DMS 273 (cell line): ENCODE measurements at regions not wholly inside any gene's neighbourhood (a gene's known extent, or its start where the extent isn't known, plus 50 kb on each side); places are given as distances from the start of the nearest gene placed in this dataset.

Experiments
- DNase-seq: peaks from one replicate; lab custom pipeline; 2025; ENCODE audit not compliant: unreplicated experiment; lab: John Stamatoyannopoulos, UW

DNA sequence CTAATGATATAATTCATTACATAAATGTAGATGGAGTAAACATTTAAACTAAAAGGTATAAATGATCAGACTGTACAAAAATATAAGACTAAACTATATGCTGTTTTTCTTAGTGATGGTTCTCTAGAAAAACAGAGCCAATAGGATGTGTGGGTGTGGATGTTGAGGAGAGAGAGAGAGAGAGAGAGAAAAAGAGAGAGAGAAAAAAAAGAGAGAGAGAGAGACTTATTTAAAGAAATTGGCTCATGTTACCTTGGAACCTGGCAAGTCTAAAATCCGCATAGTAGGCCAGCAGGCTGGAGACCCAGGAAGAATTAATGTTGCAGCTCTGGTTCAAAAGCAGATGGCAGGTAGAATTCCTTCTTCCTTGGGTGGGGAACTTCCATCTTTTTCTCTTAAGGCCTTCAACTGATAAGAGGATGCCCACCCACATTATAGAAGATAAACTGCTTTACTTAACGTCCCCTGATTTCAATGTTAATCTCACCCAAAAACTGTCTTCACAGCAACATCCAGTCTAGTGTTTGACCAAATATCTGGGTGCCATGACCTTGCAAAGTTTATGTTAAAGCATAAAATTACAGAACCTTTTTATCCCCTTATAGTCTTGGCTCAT lies 74.3 kb upstream of the KCNJ15 start:
- no peak for DNase-seq

DNA sequence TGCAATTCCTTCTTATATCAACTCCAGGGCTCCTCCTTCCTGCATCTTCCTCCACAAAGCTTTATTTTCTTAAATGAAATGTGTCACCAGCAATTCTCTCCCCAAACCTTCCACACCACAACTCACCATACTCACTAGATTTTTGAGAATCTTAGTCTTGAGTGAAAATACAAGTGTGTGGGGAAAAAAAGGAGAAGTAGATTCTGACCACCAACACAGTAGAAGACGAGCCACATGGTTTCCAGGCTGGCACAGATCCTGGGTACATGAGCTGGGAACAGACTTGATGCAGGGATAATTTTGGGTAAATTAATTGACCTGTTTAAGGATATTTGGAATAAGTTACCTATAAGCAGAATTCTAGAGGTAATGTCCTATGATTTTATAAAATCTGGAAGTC lies 72.8 kb upstream of the KCNJ15 start:
- DNase-seq = no peak

GRCh38 chr21:38186661-38187270 lies 70.0 kb upstream of the KCNJ15 start:
- no peak for DNase-seq

DNA sequence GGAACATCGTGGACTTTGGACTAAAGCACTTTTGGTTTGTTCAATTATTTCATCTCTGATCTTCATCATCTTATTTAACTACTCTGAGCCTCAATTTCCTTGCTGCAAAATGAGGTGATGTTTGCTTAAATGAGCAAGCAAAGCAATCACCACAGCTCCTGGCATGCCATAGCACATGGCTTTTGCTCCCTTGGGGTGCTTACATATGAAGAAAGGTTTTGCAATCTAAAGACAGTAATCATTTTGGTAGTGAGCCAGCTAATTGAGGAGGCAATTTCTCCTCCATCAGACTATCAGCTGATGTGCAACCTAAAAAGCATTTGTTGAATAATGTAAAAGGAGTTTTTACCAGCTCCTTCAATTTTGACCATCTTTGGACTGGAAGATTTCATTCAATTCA lies 68.8 kb upstream of the KCNJ15 start:
- DNase-seq = no peak

- no peak for DNase-seq
These were observed 60.8 kb upstream of the KCNJ15 start for GRCh38 chr21:38196036-38196435.

GRCh38 chr21:38202811-38203210 lies 54.0 kb upstream of the KCNJ15 start:
- no peak for DNase-seq

- DNase-seq = no peak
These were observed 53.6 kb upstream of the KCNJ15 start for GRCh38 chr21:38203229-38203628.

GRCh38 chr21:38205940-38206339 lies 50.9 kb upstream of the KCNJ15 start:
- peak; percentile 69 for DNase-seq

- no peak for DNase-seq
These were observed 50.1 kb upstream of the KCNJ15 start for GRCh38 chr21:38206646-38207045.
